SW480 (cell line): ENCODE measurements at regions not wholly inside any gene's neighbourhood (a gene's known extent, or its start where the extent isn't known, plus 50 kb on each side); places are given as distances from the start of the nearest gene placed in this dataset.
"Not testable (repeated sequence)": the region's sequence is repeated elsewhere in the genome, so short reads cannot be mapped to it uniquely, and the experiment has no call there.

Experiments
- DNase-seq: peaks from one replicate; pipeline ENCODE4 v3.0.0-alpha.2; 2016; ENCODE audit warnings: low spot score

DNA sequence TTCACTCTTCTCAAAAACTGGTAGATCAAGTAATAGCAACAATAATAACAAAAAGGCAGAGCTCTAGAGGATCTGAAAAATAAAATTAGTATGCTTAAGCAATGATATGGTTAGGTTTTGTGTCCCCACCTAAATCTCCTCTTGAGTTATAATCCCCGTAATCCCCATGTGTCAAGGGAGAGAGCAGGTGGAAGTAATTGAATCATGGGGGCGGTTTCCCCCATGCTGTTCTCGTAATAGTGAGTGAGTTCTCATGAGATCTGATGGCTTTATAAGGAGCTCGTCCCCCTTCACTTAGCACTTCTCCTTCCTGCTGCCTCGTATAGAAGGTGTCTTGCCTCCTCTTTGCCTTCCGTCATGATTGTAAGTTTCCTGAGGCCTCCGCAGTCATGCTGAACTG, 60.2 kb upstream of the ABHD2 start:
- DNase-seq = no peak

DNA sequence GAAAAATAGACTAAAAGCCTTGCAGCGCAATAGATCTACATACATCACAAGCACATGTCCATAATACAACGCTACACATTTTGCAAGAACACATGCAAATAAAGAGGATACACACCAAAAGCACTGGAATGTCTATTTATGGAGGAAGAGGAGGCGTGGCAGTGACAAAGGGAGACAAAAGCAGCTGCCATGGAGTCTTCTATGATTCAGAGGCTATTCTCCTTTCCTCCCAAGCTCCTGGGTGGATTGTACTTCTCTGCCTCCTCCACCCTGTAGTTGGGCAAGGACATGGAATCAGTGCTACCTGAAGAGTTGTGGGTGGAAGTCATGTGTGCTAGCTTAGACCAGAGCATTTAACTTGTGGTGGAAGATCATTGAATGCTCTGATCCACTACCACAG, 57.9 kb upstream of the ABHD2 start:
- no peak for DNase-seq

DNA sequence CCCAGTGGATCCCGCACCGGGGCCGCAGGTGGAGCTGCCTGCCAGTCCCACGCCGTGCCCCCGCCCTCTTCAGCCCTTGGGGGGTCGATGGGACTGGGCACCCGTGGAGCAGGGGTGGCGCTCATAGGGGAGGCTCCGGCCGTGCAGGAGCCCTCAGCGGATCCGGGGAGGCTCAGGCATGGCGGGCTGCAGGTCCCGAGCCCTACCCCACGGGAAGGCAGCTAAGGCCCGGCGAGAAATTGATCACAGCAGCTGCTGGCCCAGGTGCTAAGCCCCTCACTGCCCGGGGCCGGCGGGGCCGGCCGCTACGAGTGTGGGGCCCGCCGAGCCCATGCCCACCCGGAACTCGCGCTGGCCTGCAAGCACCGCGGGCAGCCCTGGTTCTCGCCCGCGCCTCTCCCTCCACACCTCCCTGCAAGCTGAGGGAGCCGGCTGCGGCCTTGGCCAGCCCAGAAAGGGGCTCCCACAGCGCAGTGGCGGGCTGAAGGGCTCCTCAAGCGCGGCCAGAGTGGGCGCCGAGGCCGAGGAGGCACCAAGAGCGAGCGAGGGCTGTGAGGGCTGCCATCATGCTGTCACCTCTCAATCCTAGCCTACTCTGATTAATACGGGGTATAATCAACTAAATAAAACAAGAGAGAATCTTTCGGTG, 56.5 kb upstream of the ABHD2 start:
- not testable (repeated sequence) for DNase-seq

DNA sequence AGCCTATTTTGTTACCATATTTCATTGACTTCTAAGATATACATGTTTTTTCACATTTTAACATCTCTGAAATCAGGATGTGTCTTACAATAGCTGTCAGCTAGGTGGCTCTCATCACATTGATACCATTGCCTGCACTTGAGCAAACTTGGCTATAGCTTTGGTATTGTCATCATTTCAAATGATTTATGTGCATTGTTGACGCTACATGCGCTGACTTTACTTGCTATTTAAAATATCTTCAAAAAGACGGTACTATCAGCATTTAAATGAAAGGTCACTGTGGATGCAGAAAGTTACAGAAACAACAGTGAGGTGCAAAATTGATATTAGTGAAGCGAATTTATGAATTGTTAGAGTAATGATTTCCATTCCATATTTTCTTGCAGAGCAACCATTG, 54.0 kb upstream of the ABHD2 start:
- DNase-seq = peak; percentile 46

DNA sequence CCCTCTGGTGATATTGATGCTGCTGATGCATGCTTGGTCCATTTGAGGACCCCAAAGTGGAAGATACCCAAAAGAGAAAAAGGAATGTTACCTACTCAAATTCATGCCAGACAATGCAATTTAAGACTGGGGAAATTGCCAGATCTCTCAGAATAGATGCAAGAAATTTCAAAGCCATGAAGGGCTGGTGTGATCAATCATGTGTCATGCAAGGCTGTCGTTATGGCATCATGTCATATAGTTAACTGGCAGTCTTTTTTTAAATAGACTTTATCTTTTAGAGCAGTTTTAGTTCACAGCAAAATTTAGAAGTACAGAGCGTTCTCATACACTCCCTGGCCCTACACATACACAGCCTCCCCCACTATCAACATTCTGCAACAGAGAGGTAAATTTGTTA, 53.1 kb upstream of the ABHD2 start:
- no peak for DNase-seq

DNA sequence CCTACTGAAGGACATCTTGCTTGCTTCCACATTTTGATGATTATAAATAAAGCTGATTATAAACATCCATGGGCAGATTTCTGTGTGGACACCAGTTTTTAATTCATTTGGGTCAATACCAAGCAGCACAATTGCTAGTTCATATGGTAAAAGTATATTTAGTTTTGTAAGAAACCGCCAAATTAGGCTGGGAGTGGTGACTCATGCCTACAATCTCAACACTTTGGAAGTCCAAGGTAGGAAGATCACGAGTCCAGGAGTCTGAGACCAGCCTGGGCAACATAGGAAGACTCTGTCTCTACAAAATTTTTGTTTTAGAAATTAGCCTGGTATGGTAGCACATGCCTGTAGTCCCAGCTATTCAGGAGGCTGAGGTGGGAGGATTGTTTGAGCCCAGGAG, 52.6 kb upstream of the ABHD2 start:
- DNase-seq = no peak

DNA sequence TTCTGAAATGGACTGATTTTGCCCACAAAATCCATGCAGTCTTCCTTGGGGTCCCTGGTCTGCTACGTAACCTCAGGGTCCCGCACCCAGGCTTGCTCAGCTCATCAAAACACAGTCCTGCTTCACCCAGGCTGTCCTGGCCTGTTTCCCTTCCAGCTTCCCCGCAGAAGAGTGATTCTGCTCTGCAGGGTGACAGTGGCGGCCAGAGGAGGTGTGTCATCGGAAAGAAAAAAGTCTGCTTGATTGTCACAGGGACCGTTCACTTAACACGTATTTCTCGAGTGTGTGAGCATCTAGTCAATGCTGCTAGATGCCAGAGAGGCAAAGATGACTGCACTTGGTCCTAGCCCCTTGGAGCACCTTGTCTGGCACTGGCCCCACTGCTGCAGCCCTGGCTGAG, 50.1 kb upstream of the ABHD2 start:
- no peak for DNase-seq
